H1 (cell line): ENCODE measurements at regions not wholly inside any gene's neighbourhood (a gene's known extent, or its start where the extent isn't known, plus 50 kb on each side); places are given as distances from the start of the nearest gene placed in this dataset.

Source experiments
- BACH1 ChIP-seq: IDR thresholded peaks from 2 replicates; pipeline ENCODE4 v1.6.1; 2012; ENCODE audit warnings: low read length, improper control_type of control experiment
- ZNF274 ChIP-seq: IDR thresholded peaks from 2 replicates; pipeline ENCODE4 v1.7.0; 2012; ENCODE audit warnings: low read length, borderline replicate concordance; ENCODE audit errors: extremely low read depth
- TF ChIP-seq, protein P1 (sequence below): fragments of 300-600 bp; sonication (generic); IDR thresholded peaks from 2 replicates; pipeline ENCODE4 v1.7.1; 2012; ENCODE audit warnings: low read length, moderate library complexity, mild to moderate bottlenecking, inconsistent platforms; ENCODE audit not compliant: insufficient replicate concordance
- TF ChIP-seq, protein P2 (sequence below): IDR thresholded peaks from 2 replicates; pipeline ENCODE4 v1.6.1; 2011; ENCODE audit warnings: low read depth, mild to moderate bottlenecking, low read length; ENCODE audit not compliant: insufficient read depth

- TF ChIP-seq, protein P1, sequence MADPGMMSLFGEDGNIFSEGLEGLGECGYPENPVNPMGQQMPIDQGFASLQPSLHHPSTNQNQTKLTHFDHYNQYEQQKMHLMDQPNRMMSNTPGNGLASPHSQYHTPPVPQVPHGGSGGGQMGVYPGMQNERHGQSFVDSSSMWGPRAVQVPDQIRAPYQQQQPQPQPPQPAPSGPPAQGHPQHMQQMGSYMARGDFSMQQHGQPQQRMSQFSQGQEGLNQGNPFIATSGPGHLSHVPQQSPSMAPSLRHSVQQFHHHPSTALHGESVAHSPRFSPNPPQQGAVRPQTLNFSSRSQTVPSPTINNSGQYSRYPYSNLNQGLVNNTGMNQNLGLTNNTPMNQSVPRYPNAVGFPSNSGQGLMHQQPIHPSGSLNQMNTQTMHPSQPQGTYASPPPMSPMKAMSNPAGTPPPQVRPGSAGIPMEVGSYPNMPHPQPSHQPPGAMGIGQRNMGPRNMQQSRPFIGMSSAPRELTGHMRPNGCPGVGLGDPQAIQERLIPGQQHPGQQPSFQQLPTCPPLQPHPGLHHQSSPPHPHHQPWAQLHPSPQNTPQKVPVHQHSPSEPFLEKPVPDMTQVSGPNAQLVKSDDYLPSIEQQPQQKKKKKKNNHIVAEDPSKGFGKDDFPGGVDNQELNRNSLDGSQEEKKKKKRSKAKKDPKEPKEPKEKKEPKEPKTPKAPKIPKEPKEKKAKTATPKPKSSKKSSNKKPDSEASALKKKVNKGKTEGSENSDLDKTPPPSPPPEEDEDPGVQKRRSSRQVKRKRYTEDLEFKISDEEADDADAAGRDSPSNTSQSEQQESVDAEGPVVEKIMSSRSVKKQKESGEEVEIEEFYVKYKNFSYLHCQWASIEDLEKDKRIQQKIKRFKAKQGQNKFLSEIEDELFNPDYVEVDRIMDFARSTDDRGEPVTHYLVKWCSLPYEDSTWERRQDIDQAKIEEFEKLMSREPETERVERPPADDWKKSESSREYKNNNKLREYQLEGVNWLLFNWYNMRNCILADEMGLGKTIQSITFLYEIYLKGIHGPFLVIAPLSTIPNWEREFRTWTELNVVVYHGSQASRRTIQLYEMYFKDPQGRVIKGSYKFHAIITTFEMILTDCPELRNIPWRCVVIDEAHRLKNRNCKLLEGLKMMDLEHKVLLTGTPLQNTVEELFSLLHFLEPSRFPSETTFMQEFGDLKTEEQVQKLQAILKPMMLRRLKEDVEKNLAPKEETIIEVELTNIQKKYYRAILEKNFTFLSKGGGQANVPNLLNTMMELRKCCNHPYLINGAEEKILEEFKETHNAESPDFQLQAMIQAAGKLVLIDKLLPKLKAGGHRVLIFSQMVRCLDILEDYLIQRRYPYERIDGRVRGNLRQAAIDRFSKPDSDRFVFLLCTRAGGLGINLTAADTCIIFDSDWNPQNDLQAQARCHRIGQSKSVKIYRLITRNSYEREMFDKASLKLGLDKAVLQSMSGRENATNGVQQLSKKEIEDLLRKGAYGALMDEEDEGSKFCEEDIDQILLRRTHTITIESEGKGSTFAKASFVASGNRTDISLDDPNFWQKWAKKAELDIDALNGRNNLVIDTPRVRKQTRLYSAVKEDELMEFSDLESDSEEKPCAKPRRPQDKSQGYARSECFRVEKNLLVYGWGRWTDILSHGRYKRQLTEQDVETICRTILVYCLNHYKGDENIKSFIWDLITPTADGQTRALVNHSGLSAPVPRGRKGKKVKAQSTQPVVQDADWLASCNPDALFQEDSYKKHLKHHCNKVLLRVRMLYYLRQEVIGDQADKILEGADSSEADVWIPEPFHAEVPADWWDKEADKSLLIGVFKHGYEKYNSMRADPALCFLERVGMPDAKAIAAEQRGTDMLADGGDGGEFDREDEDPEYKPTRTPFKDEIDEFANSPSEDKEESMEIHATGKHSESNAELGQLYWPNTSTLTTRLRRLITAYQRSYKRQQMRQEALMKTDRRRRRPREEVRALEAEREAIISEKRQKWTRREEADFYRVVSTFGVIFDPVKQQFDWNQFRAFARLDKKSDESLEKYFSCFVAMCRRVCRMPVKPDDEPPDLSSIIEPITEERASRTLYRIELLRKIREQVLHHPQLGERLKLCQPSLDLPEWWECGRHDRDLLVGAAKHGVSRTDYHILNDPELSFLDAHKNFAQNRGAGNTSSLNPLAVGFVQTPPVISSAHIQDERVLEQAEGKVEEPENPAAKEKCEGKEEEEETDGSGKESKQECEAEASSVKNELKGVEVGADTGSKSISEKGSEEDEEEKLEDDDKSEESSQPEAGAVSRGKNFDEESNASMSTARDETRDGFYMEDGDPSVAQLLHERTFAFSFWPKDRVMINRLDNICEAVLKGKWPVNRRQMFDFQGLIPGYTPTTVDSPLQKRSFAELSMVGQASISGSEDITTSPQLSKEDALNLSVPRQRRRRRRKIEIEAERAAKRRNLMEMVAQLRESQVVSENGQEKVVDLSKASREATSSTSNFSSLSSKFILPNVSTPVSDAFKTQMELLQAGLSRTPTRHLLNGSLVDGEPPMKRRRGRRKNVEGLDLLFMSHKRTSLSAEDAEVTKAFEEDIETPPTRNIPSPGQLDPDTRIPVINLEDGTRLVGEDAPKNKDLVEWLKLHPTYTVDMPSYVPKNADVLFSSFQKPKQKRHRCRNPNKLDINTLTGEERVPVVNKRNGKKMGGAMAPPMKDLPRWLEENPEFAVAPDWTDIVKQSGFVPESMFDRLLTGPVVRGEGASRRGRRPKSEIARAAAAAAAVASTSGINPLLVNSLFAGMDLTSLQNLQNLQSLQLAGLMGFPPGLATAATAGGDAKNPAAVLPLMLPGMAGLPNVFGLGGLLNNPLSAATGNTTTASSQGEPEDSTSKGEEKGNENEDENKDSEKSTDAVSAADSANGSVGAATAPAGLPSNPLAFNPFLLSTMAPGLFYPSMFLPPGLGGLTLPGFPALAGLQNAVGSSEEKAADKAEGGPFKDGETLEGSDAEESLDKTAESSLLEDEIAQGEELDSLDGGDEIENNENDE, result no peak
- no peak for TF ChIP-seq ZNF274
- TF ChIP-seq, protein P2, sequence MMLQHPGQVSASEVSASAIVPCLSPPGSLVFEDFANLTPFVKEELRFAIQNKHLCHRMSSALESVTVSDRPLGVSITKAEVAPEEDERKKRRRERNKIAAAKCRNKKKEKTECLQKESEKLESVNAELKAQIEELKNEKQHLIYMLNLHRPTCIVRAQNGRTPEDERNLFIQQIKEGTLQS, result no peak
- no peak for TF ChIP-seq BACH1
Measured at GRCh38 chr16:86951831-86952598, 365.2 kb downstream of the C16orf95 start (continued).
